ENCODE measurements at regions not wholly inside any gene's neighbourhood (a gene's known extent, or its start where the extent isn't known, plus 50 kb on each side); places are given as distances from the start of the nearest gene placed in this dataset.

- no peak for DNase-seq (ENCODE audit: low read depth, low spot score)
- H3K4me3 ChIP-seq (ENCODE audit: low read depth, low read length): no peak overlapping the region
- TF ChIP-seq, protein P1, sequence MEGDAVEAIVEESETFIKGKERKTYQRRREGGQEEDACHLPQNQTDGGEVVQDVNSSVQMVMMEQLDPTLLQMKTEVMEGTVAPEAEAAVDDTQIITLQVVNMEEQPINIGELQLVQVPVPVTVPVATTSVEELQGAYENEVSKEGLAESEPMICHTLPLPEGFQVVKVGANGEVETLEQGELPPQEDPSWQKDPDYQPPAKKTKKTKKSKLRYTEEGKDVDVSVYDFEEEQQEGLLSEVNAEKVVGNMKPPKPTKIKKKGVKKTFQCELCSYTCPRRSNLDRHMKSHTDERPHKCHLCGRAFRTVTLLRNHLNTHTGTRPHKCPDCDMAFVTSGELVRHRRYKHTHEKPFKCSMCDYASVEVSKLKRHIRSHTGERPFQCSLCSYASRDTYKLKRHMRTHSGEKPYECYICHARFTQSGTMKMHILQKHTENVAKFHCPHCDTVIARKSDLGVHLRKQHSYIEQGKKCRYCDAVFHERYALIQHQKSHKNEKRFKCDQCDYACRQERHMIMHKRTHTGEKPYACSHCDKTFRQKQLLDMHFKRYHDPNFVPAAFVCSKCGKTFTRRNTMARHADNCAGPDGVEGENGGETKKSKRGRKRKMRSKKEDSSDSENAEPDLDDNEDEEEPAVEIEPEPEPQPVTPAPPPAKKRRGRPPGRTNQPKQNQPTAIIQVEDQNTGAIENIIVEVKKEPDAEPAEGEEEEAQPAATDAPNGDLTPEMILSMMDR (IDR thresholded peaks at IDR 0.05; ENCODE audit: low read depth, low read length): no peak
- no peaks in the 10 kb centered on the region for H3K9me3 ChIP-seq (ENCODE audit: control insufficient read depth, insufficient read depth, low read length)
- no peak overlapping the region for H3K27ac ChIP-seq (ENCODE audit: low read depth, low read length)
- H3K27me3 ChIP-seq (ENCODE audit: control insufficient read depth, insufficient read depth, low read length): no peaks in the 10 kb centered on the region
- ChIA-PET CTCF (no interaction called here), POLR2A (no interaction called here)
Measured at GRCh38 chr7:118757066-118757465, 532.6 kb downstream of the ANKRD7 start.

DNA sequence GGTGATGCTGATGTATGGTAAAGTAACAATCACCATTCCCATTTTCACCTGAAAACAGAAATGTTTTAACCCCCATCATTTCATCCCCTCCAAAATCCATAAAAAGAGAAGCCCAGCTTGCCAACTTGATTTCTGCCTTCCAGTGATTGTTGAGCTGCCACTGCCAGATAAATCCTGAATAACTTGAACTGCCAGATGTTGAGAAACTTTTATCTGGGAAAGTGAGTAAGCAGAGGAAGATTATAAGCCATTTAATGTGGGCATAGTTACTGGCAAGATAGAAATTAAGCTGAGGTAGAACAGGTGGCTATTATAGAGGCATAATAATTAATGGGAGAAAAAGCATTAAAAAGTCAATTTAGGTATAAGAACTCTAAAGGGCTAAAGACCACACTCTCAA is 534.1 kb downstream of the ANKRD7 start:
- POLR2A ChIA-PET: no interaction called here
- H3K27ac ChIP-seq (ENCODE audit: low read depth, low read length): no peak overlapping the region
- CTCF ChIA-PET: no interaction called here
- H3K4me3 ChIP-seq (ENCODE audit: low read depth, low read length): no peak overlapping the region
- TF ChIP-seq, protein P1 (IDR thresholded peaks at IDR 0.05; ENCODE audit: low read depth, low read length): no peak
- H3K9me3 ChIP-seq (ENCODE audit: control insufficient read depth, insufficient read depth, low read length): no peaks in the 10 kb centered on the region
- no peaks in the 10 kb centered on the region for H3K27me3 ChIP-seq (ENCODE audit: control insufficient read depth, insufficient read depth, low read length)
- DNase-seq (ENCODE audit: low read depth, low spot score): no peak

- TF ChIP-seq, protein P1 (IDR thresholded peaks at IDR 0.05; ENCODE audit: low read depth, low read length): no peak
- POLR2A ChIA-PET: no interaction called here
Measured at GRCh38 chr7:118759921-118760320, 535.4 kb downstream of the ANKRD7 start.

GRCh38 chr7:118762451-118762850 is 537.9 kb downstream of the ANKRD7 start:
- Histone ChIP-seq H3K27me3 (ENCODE audit: control insufficient read depth, insufficient read depth, low read length) (no peaks in the 10 kb centered on the region), H3K9me3 (ENCODE audit: control insufficient read depth, insufficient read depth, low read length) (no peaks in the 10 kb centered on the region), H3K4me3 (ENCODE audit: low read depth, low read length) (no peak overlapping the region), H3K27ac (ENCODE audit: low read depth, low read length) (no peak overlapping the region)
- no peak for DNase-seq (ENCODE audit: low read depth, low spot score)
- POLR2A ChIA-PET: no interaction called here
- CTCF ChIA-PET: no interaction called here
- TF ChIP-seq, protein P1 (IDR thresholded peaks at IDR 0.05; ENCODE audit: low read depth, low read length): no peak

More at GRCh38 chr7:118759921-118760320, 535.4 kb downstream of the ANKRD7 start:
- Histone ChIP-seq H3K27me3 (ENCODE audit: control insufficient read depth, insufficient read depth, low read length) (no peaks in the 10 kb centered on the region), H3K9me3 (ENCODE audit: control insufficient read depth, insufficient read depth, low read length) (no peaks in the 10 kb centered on the region), H3K4me3 (ENCODE audit: low read depth, low read length) (no peak overlapping the region), H3K27ac (ENCODE audit: low read depth, low read length) (no peak overlapping the region)
- DNase-seq (ENCODE audit: low read depth, low spot score): no peak
- CTCF ChIA-PET: no interaction called here

GRCh38 chr7:118764221-118764620 is 539.7 kb downstream of the ANKRD7 start:
- no peak overlapping the region for H3K27ac ChIP-seq (ENCODE audit: low read depth, low read length)
- ChIA-PET CTCF (no interaction called here), POLR2A (no interaction called here)
- no peaks in the 10 kb centered on the region for H3K27me3 ChIP-seq (ENCODE audit: control insufficient read depth, insufficient read depth, low read length)
- TF ChIP-seq, protein P1 (IDR thresholded peaks at IDR 0.05; ENCODE audit: low read depth, low read length): no peak
- H3K4me3 ChIP-seq (ENCODE audit: low read depth, low read length): no peak overlapping the region
- H3K9me3 ChIP-seq (ENCODE audit: control insufficient read depth, insufficient read depth, low read length): no peaks in the 10 kb centered on the region
- no peak for DNase-seq (ENCODE audit: low read depth, low spot score)

Measured in AG04450 (cell line).